ENCODE measurements at regions not wholly inside any gene's neighbourhood (a gene's known extent, or its start where the extent isn't known, plus 50 kb on each side); places are given as distances from the start of the nearest gene placed in this dataset.

- TF ChIP-seq CTCF (optimal IDR thresholded peaks at IDR 0.05 in 1 of 3, IDR thresholded peaks at IDR 0.05 in 1 of 3, conservative IDR thresholded peaks at IDR 0.05 in 1 of 3; ENCODE audit: extremely low read depth in 1 of 3, insufficient read depth in 2 of 3, low read length in 3 of 3) (no peak), EZH2 (IDR thresholded peaks at IDR 0.05; ENCODE audit: low read length) (no peak)
These were observed 166.2 kb upstream of the CPNE8 start for GRCh38 chr12:39071611-39072010.

Measured in keratinocyte (primary cell).